Activated T-cell treated with anti-CD3 and anti-CD28 coated beads for 48 hours (primary cell): ENCODE measurements at regions not wholly inside any gene's neighbourhood (a gene's known extent, or its start where the extent isn't known, plus 50 kb on each side); places are given as distances from the start of the nearest gene placed in this dataset.

Source experiments
- DNase-seq: peaks from one replicate; pipeline ENCODE4 v3.0.0-alpha.2; 2020; ENCODE audit warnings: low read depth

DNA sequence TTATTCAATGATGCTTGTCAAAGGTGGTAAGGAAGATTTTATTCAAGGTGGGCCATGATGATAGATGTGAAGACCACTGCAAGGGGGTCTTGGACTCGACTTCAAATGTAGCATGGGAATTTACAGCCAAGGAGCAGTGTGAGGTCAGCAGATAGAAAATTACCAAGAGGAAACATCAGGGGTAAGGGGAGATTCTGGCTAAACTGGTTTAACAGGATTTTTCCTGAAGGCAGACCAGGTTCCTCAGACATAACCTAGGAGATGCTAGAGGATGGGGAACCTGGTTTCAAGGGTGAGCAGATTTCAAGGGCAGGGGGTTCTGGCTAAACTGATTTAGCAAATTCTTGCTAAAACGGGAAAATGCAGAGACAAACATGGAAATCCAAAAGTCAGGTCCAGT is 464.9 kb downstream of the TAFA4 start:
- no peak for DNase-seq

- no peak for DNase-seq
Measured at GRCh38 chr3:68458581-68458980, 473.8 kb downstream of the TAFA4 start.

DNA sequence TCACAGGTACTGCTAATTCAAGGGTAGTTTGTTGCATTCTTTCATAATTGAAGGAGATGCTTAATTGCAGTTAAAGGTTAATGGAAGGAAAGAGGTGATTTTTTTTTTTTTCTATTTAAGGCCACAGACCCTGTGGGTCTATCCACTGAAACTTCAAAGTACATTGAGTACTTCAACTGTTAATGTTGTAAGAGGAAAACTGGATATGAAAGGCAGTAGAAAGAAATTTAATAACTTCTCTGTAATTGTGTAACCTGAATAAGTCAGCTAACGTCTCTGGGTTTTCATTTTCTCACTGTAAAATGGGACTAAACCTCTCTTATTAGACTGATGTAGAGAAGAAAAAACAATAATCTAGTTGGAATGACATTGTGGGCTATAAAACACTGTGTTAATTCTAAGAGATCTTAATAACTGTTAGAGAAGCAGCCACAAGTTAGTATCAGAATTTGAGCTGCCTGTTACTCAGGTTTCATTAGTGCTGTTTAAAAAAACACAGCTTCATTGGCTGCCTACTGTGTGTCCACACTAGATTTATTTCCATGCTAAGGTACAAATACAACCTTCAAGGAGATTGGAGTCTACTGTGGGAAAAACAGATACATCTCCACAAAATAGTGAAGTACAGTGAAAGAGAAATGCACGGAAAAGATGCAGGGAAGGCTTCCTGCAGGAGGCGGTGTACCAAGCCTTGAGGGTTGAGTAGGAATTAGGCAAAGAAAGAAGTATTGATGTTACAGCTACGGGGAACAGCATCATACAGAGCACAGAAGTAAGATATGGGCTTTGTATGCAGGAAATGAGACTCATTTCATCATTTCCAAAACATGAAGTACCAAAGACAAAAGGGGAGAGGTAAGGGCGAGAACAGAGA is 483.6 kb downstream of the TAFA4 start:
- DNase-seq = no peak

GRCh38 chr3:68447885-68448284 is 484.5 kb downstream of the TAFA4 start:
- DNase-seq = no peak

- no peak for DNase-seq
Measured at GRCh38 chr3:68441054-68441453, 491.3 kb downstream of the TAFA4 start.

DNA sequence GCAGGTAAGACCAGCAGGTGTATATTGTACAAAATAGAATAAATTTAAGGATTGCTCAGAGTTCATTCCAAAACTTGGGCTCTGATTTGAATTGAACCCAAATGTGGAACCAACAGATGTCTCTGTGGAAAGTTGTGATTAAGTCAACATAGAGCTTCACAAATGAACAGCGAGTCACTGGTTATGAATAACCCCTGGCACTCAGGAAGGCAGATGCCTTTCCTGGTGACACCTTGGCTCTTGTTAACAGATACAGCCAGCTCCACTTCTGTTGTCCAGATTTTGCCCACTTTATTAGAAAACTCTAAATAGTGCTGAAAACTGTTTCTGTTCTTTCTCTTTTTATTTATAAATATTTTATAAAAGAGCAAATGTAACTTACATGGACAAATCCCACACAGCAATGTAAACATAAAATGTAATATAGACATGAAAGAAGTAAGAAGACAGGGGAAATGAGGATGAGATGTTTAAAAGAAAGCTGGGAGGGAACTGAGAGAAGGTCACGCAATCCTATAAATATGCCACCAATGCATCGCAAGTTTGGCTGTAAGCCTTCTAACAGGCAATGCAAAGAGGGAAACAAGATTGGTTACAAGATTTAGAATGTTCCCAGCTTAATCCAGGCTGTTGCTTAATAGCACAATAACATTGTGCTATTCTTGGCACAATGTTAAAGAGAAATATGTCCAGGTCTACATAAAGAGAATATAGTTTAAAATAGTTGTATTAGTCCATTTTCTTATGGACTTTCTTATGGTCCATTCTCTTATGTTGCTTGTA is 495.5 kb downstream of the TAFA4 start:
- DNase-seq = no peak

- DNase-seq = no peak
Measured at GRCh38 chr3:68428495-68428894, 503.9 kb downstream of the TAFA4 start.

DNA sequence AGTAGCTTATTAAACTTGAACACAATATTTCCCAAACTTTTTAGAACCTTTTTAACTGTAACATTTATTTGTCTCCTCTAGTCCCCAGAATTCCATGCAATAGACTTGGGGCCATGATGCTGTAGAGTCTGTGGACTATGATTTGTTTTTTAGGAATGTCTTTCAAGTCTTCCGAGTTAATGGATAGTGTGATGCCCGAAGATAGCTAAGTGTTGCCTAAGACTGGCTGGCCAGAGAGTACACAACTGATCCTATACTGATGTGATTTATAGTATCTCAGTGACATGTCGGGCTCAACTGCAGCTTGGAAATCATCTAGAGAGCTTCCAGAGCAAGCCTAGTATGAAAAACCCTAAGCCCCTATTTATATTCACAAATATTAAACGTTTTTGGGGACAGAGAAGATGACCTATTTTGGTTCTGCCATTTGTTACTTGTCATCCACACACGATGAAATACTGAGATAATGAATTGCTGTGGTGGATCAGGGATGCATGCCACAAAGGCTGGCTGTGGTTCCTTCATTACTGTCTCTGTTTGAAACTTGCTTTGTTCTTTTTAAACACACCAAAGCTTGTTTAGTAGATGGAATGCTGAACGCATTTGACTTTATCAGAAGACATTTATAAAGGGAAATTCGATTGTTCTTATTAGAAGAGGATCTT is 507.4 kb downstream of the TAFA4 start:
- DNase-seq = no peak

GRCh38 chr3:68408626-68409025 is 523.7 kb downstream of the TAFA4 start:
- DNase-seq = no peak

DNA sequence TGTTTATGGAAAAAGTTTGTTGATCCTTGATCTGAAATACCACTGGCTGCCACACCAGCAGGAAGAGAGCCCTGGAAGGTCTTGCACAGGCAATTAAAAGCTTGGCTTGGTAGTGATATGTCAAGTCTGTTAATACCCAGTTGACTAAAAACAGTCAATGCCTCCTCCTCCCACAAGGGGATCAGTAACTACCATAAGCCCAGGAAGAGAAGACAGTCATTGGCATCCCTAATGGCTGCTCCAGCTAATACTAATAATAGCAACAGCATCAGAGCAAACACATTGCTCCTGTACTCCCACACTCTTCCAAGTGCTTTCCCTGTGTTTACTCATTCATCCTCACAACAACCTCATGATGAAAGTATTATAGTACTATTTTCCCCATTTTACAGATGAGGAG is 528.6 kb downstream of the TAFA4 start:
- no peak for DNase-seq

- DNase-seq = no peak
Measured at GRCh38 chr3:68402235-68402918, 530.0 kb downstream of the TAFA4 start.

DNA sequence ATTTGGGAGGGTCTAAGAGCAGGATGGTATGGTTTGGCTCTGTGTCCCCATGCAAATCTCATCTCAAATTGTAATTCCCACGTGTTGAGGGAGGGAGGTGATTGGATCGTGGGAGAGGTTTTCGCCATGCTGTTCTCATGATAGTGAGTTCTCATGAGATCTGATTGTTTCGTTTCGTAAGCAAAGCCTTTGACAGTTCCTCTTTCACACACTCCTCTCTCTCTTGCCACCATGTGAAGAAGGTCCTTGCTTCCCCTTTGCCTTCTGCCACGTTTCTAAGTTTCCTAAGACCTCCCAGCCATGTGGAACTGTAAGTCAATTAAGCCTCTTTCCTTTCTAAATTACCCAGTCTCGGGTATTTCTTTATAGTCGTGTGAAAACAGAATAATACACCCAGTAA is 553.7 kb downstream of the TAFA4 start:
- DNase-seq = no peak

DNA sequence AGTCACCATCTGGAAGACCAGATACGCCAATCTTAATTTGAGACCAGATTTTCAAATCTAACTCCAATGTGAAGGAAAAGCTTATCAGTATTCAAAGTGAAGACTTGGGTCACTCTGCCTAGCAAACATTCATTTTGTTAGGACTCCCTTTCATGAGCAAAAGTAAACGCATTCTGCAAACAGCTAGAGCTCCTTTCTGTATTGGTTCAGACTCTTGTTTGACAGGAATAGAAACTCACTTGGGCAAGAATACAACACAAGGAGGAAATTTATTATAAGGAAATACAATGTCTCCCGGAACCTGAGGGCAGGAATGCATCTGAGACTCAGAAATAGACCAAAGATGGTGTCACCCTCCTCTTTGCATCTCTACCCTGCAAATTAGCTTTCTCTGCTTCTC is 558.6 kb downstream of the TAFA4 start:
- DNase-seq = no peak

DNA sequence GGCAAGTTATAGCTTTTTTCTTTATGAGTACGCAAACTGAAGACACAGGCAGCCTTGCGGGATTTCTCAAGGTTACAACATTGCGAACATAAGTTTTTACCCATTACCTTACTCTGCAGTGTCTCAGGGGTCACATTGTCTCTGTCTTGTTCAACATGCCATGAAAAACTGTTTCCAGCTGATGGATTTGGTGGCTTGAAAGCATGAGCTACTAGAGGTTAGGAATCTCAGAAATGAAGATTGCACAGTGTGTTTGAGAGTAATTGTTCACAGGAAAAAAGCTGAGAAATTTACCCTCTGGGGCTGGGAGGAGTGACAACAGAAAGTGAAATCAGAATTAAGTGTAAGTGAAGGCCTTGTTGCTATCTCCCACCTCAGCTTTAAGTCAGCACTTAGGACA is 568.6 kb downstream of the TAFA4 start:
- DNase-seq = no peak

DNA sequence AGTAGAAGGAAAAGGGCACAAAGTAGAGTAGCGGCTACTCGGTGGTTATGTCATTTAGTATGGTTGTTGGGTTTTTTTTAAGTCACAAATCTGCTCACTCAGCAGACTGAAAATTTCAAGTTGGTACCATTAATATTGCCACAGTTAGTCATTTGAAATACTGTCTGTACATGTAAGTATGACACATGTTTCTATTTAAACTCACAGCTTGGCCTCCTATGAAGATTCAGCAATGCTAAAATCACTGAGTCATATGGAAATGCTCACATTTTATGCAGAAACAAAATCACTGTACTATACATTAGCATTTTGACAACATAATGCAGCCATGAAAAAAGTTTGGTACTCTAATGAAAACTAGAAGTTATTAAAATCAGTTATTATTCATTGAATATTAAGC is 571.9 kb downstream of the TAFA4 start:
- DNase-seq = no peak

DNA sequence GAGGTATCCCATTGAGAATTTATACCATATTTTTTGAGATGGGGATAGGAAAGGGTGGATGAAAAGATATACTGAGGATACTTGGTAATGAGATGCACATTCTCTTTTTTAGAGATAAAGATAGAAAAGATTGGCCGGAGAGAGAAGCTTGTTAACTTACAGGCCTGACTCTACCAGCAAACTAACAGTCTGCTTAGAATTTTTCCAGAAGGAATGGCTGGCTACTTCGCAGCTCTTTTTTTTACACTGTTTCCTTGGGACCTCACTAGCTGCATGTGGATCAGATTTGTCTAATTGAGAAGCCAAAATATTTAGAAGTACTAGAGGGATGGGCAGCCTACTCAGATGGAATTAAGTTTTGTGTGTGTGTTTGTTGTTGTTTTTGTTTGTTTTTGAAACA is 586.6 kb downstream of the TAFA4 start:
- DNase-seq = no peak

DNA sequence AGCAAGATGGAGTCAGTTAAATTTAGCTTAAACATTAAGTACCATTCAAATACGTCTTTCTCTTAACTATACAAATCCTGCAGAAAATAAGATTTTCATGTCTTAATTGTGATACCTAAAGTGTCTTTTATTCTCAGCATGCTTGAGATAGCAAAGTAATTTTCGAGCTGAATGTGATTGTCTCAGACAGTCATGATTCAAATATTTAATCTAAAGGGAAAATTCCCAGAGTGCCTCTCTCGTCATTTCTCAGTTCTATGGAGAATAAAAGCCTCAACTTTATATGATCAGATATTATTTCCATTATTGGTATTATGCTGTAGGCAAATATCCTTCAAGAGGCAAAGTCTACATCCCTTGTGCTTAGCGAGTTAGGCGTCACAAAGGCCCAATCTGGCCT is 589.9 kb downstream of the TAFA4 start:
- DNase-seq = no peak

DNA sequence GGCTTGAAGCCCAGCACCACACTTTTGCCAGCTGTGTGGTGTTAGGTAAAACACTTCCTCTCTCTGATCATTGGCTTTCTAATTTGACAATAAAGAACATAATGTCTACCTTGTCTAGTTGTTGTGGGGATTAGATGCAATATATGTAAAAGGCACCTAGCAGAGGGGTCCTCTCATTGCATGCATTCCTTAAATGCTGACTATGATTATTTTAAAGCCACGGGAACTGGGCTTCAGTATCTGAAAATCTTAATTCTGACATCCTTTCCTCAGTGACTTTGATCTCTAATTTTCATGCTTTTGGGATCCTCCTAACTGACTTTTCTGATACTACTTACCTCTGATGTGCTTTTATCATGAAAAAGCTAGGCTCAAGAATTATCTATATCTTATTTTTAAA is 596.3 kb downstream of the TAFA4 start:
- DNase-seq = no peak

DNA sequence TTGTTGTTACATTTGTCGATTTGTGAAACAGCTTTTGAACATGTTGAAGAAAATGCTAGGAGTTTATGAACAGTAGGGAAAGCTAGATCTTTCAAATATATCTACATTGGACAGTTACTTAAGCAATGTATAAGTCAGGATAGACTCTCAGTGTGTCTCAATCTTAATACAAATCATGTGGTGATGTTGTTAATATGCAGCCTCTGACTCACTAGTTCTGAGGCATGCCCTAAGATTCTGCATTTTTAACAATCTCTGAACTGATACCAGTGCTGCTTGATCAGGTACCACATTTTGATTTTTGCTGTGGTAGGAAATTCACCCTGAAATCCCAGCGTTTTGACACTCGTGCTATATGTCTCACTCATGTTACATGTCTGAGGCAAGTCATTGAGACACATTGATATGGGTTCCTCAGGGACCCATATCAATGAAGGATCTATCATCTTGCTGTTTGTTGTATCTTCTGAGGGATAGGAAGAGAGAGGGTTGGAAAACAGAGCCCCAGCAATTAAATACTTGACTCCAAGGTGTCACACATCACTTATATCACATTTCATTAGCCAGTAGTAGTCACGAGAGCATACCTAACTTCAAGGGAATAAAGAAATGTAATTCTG is 597.9 kb downstream of the TAFA4 start:
- no peak for DNase-seq

DNA sequence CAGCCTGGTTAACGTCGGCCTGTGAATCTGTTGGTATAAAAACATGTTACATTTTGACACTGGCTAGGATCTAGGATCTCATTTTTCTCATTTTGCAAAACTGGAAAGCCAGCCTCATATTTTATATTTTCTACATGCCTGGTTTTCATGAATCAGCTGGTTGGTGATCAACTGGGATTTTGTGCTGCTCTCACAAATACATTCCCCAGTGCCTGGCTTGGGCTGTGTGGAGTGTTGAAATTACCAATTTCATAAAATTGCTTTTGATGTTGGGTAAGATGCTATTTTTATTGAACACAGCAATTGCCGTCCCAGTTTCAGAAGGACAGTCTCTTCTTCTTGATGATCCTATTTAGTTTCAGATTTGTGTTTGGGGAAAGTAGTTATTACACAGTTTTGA is 604.3 kb downstream of the TAFA4 start:
- DNase-seq = no peak

DNA sequence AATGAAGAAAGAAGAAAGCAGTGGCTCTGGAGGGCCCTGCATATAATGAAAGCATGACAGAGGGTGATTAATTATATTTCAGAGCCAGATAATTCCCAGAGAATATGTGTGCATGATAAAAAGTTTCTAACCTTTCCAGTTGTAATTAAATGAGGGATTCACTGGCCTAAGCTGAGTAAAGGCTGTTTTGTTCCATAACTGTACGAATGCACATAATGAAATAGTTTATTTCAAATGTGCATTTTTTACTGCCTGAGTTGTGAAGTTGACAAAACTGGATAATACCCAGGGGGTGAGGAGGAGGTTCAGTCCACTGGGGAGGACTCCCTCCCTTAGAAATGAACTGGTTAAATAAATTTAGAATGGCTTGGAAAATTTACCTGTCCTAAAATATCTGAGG is 616.4 kb downstream of the TAFA4 start:
- DNase-seq = no peak

DNA sequence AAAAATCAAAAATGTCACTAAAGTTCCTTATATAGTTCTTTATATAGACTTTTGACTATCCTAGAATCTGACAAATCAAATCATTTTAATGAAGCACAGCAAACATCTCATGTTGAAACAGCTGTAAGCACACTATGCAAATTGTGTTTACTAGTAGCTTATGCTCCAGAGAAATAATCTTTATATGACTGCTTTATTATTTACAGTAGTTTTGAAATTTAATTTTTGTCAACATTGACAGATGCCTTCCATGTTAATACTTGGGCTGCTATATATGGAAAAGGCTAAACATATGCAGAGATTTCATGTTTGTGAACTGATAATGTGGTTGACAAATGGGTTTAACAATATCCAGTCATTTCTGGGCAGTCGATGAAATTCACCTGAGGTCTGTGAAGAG is 616.8 kb downstream of the TAFA4 start:
- no peak for DNase-seq
